Suprapubic skin (tissue), 4 donors: ENCODE measurements at regions not wholly inside any gene's neighbourhood (a gene's known extent, or its start where the extent isn't known, plus 50 kb on each side); places are given as distances from the start of the nearest gene placed in this dataset.

Source experiments
- DNase-seq, 2 donors: peaks; one replicate each; pipeline ENCODE4 v3.0.0-alpha.2; 2019; ENCODE audit warnings: low spot score in 2 of 2
- H3K27ac ChIP-seq: fragments of 200-600 bp; sonication (generic); one replicate; pipeline ENCODE4 v1.5.1; 2019
- H3K27me3 ChIP-seq: fragments of 200-600 bp; sonication (generic); one replicate; pipeline ENCODE4 v1.5.1; 2019
- H3K36me3 ChIP-seq: fragments of 200-600 bp; sonication (generic); one replicate; pipeline ENCODE4 v1.5.1; 2019
- H3K4me1 ChIP-seq: fragments of 200-600 bp; sonication (generic); one replicate; pipeline ENCODE4 v1.5.1; 2019
- H3K4me3 ChIP-seq: fragments of 200-600 bp; sonication (generic); one replicate; pipeline ENCODE4 v1.5.1; 2019; ENCODE audit warnings: mild to moderate bottlenecking
- H3K9me3 ChIP-seq: fragments of 200-600 bp; sonication (generic); one replicate; pipeline ENCODE4 v1.5.1; 2019
- CTCF ChIP-seq, 2 donors: fragments of 200-600 bp in 1 of 2; fragments of 450-650 bp in 1 of 2; sonication (generic) in 1 of 2; IDR thresholded peaks; one replicate each; pipeline ENCODE4 v1.5.1; 2016 to 2019; ENCODE audit warnings: antibody characterized with exemption in 2 of 2, mild to moderate bottlenecking in 1 of 2, moderate library complexity in 1 of 2
- EP300 ChIP-seq: sonication (generic); formaldehyde crosslinking; IDR thresholded peaks from one replicate; pipeline ENCODE4 v1.6.1; 2017; ENCODE audit warnings: antibody characterized with exemption
- POLR2A ChIP-seq, 2 donors: fragments of 450-650 bp; IDR thresholded peaks; one replicate each; pipeline ENCODE4 v1.6.1; 2017; ENCODE audit warnings: antibody characterized with exemption in 2 of 2, mild to moderate bottlenecking in 2 of 2, moderate library complexity in 2 of 2
- POLR2AphosphoS5 ChIP-seq, 3 donors: sonication (generic); formaldehyde crosslinking; IDR thresholded peaks; one replicate each; pipeline ENCODE4 v1.6.1; 2017; ENCODE audit warnings: antibody characterized with exemption in 3 of 3
- WGBS: methylation state at CpG from one replicate; pipeline ENCODE4 v1.1.5; 2018; 5-methylcytosine and 5-hydroxymethylcytosine counted together

- Histone ChIP-seq H3K27me3 (no peaks in the 10 kb centered on the region), H3K36me3 (no peaks in the 10 kb centered on the region), H3K4me1 (peaks cover 60% of the 10 kb centered on the region), H3K27ac (peak overlapping the region; percentile 10), H3K9me3 (no peaks in the 10 kb centered on the region), H3K4me3 (no peak overlapping the region)
- no peak for DNase-seq
- 41% methylated on average over 17 of the region's 17 CpGs for WGBS
- TF ChIP-seq EP300, result no peak
- TF ChIP-seq POLR2A (IDR thresholded peaks at IDR 0.05), result no peak
- no peak for TF ChIP-seq CTCF (IDR thresholded peaks at IDR 0.05)
- TF ChIP-seq POLR2AphosphoS5 (IDR thresholded peaks at IDR 0.05), result no peak
Observed at GRCh38 chr9:129408535-129409215, 212.2 kb downstream of the C9orf50 start.

DNA sequence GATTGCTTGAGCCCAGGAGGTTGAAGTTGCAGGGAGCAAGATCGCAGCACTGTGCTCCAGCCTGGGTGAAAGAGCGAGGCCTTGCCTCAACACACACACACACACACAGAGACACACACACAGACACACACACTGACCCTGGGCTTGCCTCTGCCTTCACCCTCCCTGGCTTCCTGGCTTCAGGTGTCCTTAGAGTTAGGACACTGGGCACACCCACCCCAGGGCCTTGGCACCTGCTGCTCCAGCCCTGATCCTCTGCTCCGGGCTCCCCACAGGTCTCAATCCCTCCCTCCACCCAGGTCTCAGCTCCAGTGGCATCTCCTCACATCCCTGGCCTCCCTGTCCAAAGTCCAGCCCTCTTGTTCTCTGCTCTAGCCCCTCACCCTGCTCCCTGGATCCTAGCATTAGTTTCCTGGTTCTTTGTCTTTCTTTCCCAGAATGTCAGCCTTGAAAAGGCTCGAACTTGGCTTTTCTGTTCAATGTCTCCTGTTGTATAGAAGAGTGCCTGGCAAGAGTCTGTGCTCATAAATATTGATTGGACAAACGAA is 212.9 kb downstream of the C9orf50 start:
- no peak for DNase-seq
- Histone ChIP-seq H3K27me3 (no peaks in the 10 kb centered on the region), H3K36me3 (no peaks in the 10 kb centered on the region), H3K4me3 (no peak overlapping the region), H3K4me1 (peaks cover 66% of the 10 kb centered on the region), H3K9me3 (no peaks in the 10 kb centered on the region), H3K27ac (no peak overlapping the region)
- 51% methylated on average over 3 of the region's 5 CpGs for whole genome bisulfite sequencing
- TF ChIP-seq POLR2A (IDR thresholded peaks at IDR 0.05), result no peak
- TF ChIP-seq EP300, result no peak
- TF ChIP-seq POLR2AphosphoS5 (IDR thresholded peaks at IDR 0.05), result no peak
- TF ChIP-seq CTCF (IDR thresholded peaks at IDR 0.05), result no peak

- 69% methylated on average over 25 of the region's 25 CpGs for WGBS
- DNase-seq, result no peak
- peaks cover 65% of the 10 kb centered on the region for H3K4me1 ChIP-seq
- no peaks in the 10 kb centered on the region for H3K36me3 ChIP-seq
- TF ChIP-seq EP300 (no peak), CTCF (IDR thresholded peaks at IDR 0.05) (no peak), POLR2AphosphoS5 (IDR thresholded peaks at IDR 0.05) (no peak), POLR2A (IDR thresholded peaks at IDR 0.05) (no peak)
- no peak overlapping the region for H3K27ac ChIP-seq
- no peaks in the 10 kb centered on the region for H3K27me3 ChIP-seq
- H3K9me3 ChIP-seq, result no peaks in the 10 kb centered on the region
- H3K4me3 ChIP-seq, result no peak overlapping the region
Observed at GRCh38 chr9:129406278-129407225, 214.3 kb downstream of the C9orf50 start.

- no peaks in the 10 kb centered on the region for H3K36me3 ChIP-seq
- H3K4me1 ChIP-seq, result peaks cover 65% of the 10 kb centered on the region
- WGBS, result 93% methylated on average over 5 of the region's 6 CpGs
- H3K9me3 ChIP-seq, result no peaks in the 10 kb centered on the region
- DNase-seq, result no peak
- no peak overlapping the region for H3K4me3 ChIP-seq
- H3K27ac ChIP-seq, result no peak overlapping the region
- no peaks in the 10 kb centered on the region for H3K27me3 ChIP-seq
- TF ChIP-seq EP300 (no peak), POLR2A (IDR thresholded peaks at IDR 0.05) (no peak), POLR2AphosphoS5 (IDR thresholded peaks at IDR 0.05) (no peak), CTCF (IDR thresholded peaks at IDR 0.05) (no peak)
Observed at GRCh38 chr9:129405827-129406213, 215.1 kb downstream of the C9orf50 start.
